ENCODE measurements at regions not wholly inside any gene's neighbourhood (a gene's known extent, or its start where the extent isn't known, plus 50 kb on each side); places are given as distances from the start of the nearest gene placed in this dataset.

GRCh38 chr12:89826468-89826867 lies 117.8 kb upstream of the ATP2B1 start:
- no peak for TF ChIP-seq EZH2 (IDR thresholded peaks at IDR 0.05; ENCODE audit: low read length, missing control alignments)
- no peak for TF ChIP-seq CTCF (conservative IDR thresholded peaks at IDR 0.05 in 1 of 2, IDR thresholded peaks at IDR 0.05 in 1 of 2; ENCODE audit: low read depth in 1 of 2, low read length in 2 of 2)
